Loucy (cell line): ENCODE measurements at regions not wholly inside any gene's neighbourhood (a gene's known extent, or its start where the extent isn't known, plus 50 kb on each side); places are given as distances from the start of the nearest gene placed in this dataset.
A peak's percentile ranks its signal among the peaks of the same experiment; 100 is the strongest.

Experiments
- CTCF ChIP-seq: fragments of 200-600 bp; sonication (generic); conservative IDR thresholded peaks from 2 replicates; pipeline ENCODE4 v1.5.1; 2014; ENCODE audit warnings: mild to moderate bottlenecking, antibody characterized with exemption, low read length
- EZH2phosphoT487 ChIP-seq: fragments of 200-600 bp; IDR thresholded peaks from 2 replicates; pipeline ENCODE4 v1.6.1; 2018; ENCODE audit warnings: antibody characterized with exemption, mild to moderate bottlenecking, moderate library complexity, borderline replicate concordance

DNA sequence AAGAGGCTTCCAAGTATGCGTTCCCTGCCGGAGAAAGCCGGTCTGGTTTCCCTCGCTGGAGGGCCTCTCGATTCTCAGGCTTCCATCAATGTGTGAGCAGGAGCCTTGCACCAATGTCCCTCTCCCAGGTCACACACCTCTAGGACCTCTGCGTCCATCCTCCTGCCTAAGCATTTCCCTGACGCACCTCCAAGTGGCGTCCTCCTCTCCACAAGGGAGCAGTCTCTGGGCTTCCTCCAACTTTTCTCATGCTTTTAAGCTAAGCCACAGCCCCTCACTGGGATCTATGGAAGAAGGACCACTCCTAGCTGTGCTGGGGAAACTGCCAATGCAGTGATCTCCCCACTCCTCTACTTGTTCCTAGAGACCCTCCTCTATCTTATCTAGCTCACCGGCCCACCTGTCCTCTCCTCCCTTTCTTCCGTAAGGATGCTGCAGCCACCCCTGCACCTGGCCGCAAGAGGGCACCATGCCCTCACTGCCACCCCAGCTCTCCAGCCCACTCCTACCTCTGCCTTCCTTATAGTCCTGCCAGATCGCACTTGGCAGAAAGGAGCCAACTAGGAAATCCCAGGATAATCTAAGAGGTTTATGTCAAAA is 258.7 kb downstream of the LRFN2 start:
- peak; percentile 96 for TF ChIP-seq CTCF
- no peak for TF ChIP-seq EZH2phosphoT487
